ENCODE measurements at regions not wholly inside any gene's neighbourhood (a gene's known extent, or its start where the extent isn't known, plus 50 kb on each side); places are given as distances from the start of the nearest gene placed in this dataset.
"Not testable (repeated sequence)": the region's sequence is repeated elsewhere in the genome, so short reads cannot be mapped to it uniquely, and the experiment has no call there.

DNA sequence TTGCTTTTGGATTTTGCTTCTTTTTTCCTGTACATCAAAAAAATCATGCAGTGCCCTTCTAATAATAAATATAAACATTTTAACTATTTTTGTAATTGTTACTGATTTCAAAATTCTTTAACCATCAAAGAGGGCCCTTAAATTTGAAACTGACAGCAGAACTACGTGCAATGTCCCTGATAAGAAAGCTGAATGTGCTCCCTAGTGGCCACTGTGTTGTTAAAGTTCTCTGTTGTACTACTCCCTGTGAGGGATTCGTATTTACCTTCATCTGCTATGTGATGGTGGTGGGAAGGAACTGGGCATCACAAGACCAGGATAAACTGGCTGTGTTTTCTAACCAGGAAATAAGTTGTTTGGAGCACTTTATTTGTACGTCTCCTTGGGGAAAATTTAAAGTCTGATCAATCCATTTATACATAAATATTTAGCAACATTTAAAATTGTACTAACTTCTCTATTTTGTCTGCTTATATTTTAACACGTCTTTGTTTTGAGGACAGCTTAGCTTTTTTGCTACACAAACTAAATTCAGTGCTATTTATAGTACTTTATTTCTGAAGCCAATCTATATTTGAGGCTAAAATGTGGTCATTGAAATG is 322.4 kb downstream of the HGF start:
- peak; percentile 60 for DNase-seq (ENCODE audit: low read depth)
- H3K4me3 ChIP-seq (ENCODE audit: low read depth, low read length): no peak overlapping the region
- in situ Hi-C loops (cut with HindIII; ENCODE audit: low sequenced_read_pairs): loop anchor here (25.0 kb wide), 1 partner anchor 535 kb away; the partner anchor contains the start of gene SEMA3C
- TF ChIP-seq, protein P1, sequence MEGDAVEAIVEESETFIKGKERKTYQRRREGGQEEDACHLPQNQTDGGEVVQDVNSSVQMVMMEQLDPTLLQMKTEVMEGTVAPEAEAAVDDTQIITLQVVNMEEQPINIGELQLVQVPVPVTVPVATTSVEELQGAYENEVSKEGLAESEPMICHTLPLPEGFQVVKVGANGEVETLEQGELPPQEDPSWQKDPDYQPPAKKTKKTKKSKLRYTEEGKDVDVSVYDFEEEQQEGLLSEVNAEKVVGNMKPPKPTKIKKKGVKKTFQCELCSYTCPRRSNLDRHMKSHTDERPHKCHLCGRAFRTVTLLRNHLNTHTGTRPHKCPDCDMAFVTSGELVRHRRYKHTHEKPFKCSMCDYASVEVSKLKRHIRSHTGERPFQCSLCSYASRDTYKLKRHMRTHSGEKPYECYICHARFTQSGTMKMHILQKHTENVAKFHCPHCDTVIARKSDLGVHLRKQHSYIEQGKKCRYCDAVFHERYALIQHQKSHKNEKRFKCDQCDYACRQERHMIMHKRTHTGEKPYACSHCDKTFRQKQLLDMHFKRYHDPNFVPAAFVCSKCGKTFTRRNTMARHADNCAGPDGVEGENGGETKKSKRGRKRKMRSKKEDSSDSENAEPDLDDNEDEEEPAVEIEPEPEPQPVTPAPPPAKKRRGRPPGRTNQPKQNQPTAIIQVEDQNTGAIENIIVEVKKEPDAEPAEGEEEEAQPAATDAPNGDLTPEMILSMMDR (IDR thresholded peaks at IDR 0.05; ENCODE audit: low read depth, low read length, missing control alignments): peak; percentile 64

DNA sequence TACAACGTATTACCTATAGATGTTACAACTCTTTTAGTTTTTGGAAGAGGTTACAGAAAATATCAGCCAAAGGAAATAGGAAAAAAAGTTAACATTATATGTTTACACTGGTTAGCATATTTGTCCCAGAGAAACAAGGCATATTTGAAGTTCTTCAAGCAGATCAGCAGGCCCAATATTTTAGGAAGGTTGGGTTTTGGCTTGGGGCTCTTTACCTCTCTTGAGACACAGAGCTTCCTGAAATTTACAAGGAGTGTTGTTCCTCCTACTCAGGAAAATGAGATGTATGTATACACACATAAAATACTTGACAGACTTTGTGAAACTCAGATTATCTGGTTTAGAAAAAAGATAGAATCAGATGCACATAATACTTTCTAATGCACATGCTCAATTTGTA is 323.6 kb downstream of the HGF start:
- no peak for DNase-seq (ENCODE audit: low read depth)
- TF ChIP-seq, protein P1 (IDR thresholded peaks at IDR 0.05; ENCODE audit: low read depth, low read length, missing control alignments): no peak
- in situ Hi-C loops (cut with HindIII; ENCODE audit: low sequenced_read_pairs): loop anchor here (25.0 kb wide), 1 partner anchor 534 kb away; the partner anchor contains the start of gene SEMA3C
- no peak overlapping the region for H3K4me3 ChIP-seq (ENCODE audit: low read depth, low read length)

DNA sequence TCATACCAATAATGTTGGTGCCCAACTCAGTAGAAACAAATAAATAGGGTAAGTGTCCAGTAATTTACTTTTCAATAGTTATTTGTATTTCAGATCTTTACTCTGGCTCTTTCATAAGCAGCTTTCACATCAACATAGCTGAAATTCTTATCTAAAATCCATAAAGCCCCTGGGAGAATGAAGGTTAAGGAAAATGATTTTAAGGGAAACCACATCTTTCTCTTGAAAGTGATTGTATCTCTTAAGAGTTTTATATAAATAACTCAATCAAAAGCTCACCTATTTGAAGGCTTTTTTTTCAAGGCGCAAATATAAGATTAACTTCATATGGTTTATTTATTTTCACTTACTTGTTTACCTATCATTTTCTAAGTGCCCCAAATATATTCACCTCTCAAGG is 324.4 kb downstream of the HGF start:
- TF ChIP-seq, protein P1 (IDR thresholded peaks at IDR 0.05; ENCODE audit: low read depth, low read length, missing control alignments): no peak
- H3K4me3 ChIP-seq (ENCODE audit: low read depth, low read length): no peak overlapping the region
- in situ Hi-C loops (cut with HindIII; ENCODE audit: low sequenced_read_pairs): loop anchor here (25.0 kb wide), 1 partner anchor 533 kb away; the partner anchor contains the start of gene SEMA3C
- no peak for DNase-seq (ENCODE audit: low read depth)

DNA sequence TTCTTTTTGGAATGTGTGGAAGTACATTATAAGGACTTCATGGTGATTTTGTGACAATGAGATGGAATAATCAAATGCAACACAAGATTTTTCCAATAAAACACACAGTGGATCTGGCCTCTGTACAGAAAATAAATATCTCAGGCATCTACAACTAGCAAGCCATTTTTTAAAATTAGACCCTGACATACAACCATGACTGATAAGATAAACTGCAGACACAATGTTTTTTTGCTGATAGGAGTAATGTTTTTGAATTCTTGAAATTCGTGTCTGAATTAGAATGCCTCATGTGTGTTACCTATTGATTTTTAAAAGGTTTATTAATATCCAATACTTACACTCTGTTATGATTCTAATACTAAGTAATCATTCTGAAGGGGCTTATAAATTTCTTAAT is 328.1 kb downstream of the HGF start:
- H3K4me3 ChIP-seq (ENCODE audit: low read depth, low read length): no peak overlapping the region
- TF ChIP-seq, protein P1 (IDR thresholded peaks at IDR 0.05; ENCODE audit: low read depth, low read length, missing control alignments): no peak
- no peak for DNase-seq (ENCODE audit: low read depth)
- in situ Hi-C loops (cut with HindIII; ENCODE audit: low sequenced_read_pairs): loop anchor here (25.0 kb wide), 1 partner anchor 529 kb away; the partner anchor contains the start of gene SEMA3C

DNA sequence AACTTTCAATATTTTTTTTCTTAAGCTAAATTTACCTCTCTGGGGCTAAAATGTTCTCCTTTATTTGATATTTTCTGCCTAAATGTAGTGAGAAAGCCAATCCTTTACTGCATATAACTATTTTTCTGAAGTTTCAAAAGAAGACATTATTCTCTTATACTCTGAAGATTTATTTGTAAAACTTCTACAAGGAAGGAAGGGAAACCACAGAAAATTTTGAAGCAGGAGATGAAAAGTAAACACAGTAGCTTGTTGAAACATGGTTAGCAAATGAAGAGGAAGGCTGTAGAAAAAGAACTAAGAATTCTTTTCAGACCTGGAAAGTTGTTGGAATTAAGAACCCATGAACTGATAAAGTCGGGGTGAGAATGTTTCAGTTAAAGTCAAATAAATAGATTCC is 330.3 kb downstream of the HGF start:
- no peak overlapping the region for H3K4me3 ChIP-seq (ENCODE audit: low read depth, low read length)
- TF ChIP-seq, protein P1 (IDR thresholded peaks at IDR 0.05; ENCODE audit: low read depth, low read length, missing control alignments): no peak
- in situ Hi-C loops (cut with HindIII; ENCODE audit: low sequenced_read_pairs): loop anchor here (25.0 kb wide), 1 partner anchor 527 kb away; the partner anchor contains the start of gene SEMA3C
- DNase-seq (ENCODE audit: low read depth): no peak

DNA sequence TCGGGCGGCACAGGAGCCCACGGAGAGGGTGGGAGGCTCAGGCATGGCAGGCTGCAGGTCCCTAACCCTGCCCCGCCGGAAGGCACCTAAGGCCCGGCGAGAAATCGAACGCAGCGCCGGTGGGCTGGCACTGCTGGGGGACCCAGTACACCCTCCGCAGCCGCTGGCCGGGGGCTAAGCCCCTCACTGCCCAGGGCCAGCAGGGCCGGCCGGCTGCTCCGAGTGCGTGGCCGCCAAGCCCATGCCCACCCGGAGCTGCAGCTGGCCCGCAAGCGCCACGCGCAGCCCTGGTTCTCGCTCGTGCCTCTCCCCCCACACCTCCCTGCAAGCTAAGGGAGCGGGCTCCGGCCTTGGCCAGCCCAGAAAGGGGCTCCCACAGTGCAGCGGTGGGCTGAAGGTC is 332.7 kb downstream of the HGF start:
- DNase-seq (ENCODE audit: low read depth); H3K4me3 ChIP-seq (ENCODE audit: low read depth, low read length): not testable (repeated sequence)
- in situ Hi-C loops (cut with HindIII; ENCODE audit: low sequenced_read_pairs): loop anchor here (25.0 kb wide), 1 partner anchor 525 kb away; the partner anchor contains the start of gene SEMA3C

DNA sequence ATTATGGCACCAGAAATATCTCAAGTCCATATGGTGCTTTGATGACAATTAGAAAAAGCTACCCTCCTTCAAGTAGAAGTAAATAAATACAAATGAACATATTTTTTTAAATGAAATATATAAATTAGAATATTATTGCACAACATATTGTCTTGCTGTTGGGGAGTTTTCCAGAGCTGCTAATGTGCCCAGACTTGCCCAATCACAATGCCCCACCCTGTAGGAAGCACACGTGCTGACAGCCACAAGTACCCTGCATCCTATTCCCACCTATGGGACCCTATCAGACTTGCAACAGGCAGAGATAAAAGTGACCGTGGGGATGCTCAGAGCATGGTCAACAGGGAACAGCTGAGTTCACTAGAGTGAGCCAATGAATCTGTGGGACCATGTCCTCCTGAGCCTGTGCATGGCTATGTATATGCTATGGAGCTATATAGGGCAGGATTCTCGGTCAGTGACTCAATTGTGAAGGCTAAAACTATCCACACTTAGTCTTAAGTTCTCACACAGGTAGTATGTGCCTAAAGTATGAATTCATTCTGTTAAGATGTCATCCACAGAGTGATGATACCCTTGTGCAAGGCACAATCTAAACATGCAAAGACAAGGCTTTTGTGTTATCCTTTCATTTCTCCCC is 336.0 kb downstream of the HGF start:
- no peak for DNase-seq (ENCODE audit: low read depth)
- TF ChIP-seq, protein P1 (IDR thresholded peaks at IDR 0.05; ENCODE audit: low read depth, low read length, missing control alignments): no peak
- no peak overlapping the region for H3K4me3 ChIP-seq (ENCODE audit: low read depth, low read length)
- in situ Hi-C loops (cut with HindIII; ENCODE audit: low sequenced_read_pairs): loop anchor here (25.0 kb wide), 1 partner anchor 522 kb away; the partner anchor contains the start of gene SEMA3C

Data from astrocyte of the cerebellum (primary cell).